ENCODE measurements at regions not wholly inside any gene's neighbourhood (a gene's known extent, or its start where the extent isn't known, plus 50 kb on each side); places are given as distances from the start of the nearest gene placed in this dataset.
"Not testable (repeated sequence)": the region's sequence is repeated elsewhere in the genome, so short reads cannot be mapped to it uniquely, and the experiment has no call there.

DNA sequence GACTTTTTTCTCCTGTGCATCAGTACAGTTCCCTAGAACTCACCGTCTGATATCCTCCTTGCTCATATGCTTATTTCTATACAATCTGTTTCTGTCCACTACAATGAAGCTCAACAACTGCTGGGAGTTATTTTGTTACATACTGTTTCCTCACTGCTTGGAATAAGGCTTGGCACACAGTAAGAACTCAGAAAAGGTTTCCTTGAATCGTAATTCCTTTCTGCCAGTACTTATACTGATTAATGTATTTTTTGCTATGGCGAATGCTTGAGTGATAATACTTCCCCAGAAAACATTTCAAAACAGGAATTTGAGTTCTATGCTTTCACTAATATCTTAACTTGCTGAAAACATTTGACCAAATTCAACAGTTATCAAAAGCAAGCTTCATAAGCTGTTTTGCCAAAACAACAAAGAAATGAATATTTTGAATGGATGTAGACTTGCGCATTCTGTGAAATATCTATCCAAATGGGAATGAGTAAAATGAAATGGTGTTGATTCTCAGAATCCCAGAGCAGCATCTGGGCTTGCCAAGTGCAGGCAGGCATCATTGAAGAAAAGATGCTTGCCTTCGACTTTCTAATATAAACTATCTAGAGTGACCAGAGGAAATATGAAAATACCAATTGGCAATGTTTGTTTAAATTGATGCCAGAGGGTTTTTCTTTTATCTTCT lies 286.3 kb downstream of the RAP2B start:
- no peak for DNase-seq

GRCh38 chr3:153456833-153457545 lies 295.0 kb downstream of the RAP2B start:
- DNase-seq = no peak

DNA sequence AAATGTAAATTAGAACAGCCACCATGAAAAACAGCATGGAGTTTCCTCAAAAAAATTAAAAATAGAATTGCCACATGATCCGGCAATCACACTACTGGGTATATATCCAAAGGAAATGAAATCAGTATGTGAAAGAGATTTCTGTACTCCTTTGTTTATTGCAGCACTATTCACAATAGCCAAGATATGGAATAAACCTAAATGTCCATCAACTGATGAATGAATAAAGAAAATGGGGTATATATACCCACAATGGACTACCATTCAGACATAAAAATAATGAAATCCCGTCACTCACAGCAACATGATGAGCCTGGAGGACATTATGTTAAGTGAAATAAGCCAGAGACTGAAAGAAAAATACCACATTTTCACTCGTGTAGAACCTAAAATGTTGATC lies 296.9 kb downstream of the RAP2B start:
- DNase-seq = no peak

DNA sequence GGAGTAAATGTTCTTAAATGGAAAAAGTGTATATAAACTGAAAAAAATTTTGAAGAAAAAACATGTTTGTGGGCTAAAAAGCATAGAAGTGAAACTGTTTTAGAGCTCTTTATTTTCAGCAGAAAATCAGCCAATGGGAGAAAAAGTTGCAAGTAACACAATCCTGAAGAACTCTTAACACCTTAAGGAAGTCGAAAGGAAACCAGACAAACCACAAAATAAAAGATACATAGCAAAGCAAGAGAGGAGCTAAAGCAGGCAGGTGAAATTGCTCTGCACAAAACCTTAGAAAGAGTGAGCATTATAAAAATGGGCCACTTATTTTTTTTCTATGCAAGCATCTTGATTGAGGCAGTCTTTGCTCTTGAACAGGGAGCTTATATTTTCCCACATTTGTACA lies 300.5 kb downstream of the RAP2B start:
- DNase-seq = no peak

DNA sequence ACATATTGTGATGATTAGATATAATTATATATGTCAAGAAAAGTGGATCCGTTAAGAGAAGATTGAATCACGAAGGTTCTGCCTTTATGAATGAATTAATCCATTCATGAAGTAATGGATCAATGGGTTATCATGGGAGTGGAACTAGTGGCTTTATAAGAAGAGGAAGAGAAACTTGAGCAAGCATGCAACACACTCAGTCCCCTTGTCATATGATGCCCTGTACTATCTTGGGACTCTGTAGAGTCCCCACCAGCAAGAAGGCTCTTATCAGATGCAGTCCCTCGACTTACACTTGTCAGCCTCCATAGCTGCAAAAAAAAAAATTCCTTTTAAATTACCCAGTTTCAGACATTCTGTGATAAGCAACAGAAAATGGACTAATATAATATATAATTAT lies 301.9 kb downstream of the RAP2B start:
- DNase-seq = no peak

DNA sequence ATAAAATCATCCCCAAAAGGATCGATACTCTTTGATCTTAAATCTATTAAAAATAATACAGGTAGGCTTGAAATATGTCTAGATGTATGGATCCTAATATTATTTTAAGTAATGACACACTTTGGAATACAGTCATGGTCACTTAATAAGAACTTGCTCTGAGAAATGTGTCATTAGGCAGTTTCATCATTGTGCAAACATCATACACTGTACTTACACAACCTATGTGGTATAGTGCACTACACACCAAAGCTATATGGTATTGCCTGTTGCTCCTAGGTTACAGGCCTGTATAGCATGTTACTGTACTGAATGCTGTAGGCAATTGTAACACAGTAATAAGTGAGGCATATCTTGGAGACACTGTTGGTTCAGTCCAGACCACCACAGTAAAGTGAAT lies 307.1 kb downstream of the RAP2B start:
- DNase-seq = no peak

DNA sequence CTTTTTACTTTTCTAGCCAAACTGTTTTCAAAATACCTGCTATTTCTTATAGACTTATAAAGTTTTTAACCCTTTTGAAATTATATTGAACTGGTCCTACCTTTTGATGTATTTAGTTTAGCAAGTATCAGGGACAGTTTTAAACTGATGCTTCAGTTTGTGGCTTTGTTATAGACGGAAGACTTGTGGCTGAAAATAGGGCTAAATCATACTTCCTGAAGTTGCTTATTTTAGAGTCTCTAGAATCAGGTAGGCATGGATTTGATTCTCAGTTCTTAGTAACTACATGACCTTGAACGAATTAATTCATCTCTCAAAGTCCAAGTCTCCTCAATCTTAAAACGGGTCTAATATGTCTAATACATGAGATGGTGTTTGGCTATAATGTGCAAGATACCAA lies 322.8 kb downstream of the RAP2B start:
- no peak for DNase-seq

DNA sequence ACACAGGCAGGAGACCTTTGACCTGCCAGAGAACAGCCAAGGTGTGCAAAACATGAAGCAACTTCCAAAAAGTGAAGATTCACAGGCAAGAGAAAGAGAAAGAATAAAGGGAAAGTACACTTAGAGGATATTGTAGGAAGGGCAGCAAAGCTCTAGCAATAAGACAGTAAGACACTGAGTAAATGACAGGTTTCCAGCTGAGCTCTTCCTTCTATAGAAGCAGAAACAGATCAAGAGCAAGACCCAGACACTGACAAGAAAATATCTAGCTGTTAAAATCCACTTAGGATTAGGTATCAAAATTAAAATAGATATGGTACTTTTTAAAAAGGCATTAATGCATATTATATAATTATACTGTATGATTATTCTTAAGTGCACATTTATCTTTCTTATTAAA lies 333.4 kb downstream of the RAP2B start:
- DNase-seq = peak; percentile 48

GRCh38 chr3:153502682-153503081 lies 340.7 kb downstream of the RAP2B start:
- no peak for DNase-seq

- DNase-seq = no peak
These were observed 341.8 kb downstream of the RAP2B start for GRCh38 chr3:153503873-153504272.

- peak; percentile 33 for DNase-seq
These were observed 344.2 kb downstream of the RAP2B start for GRCh38 chr3:153506205-153506604.

DNA sequence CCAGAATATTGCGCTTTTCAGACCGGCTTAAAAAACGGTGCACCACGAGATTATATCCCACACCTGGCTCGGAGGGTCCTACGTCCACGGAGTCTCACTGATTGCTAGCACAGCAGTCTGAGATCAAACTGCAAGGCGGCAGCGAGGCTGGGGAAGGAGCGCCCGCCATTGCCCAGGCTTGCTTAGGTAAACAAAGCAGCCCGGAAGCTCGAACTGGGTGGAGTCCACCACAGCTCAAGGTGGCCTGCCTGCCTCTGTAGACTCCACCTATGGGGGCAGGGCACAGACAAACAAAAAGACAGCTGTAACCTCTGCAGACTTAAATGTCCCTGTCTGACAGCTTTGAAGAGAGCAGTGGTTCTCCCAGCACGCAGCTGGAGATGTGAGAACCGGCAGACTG lies 344.7 kb downstream of the RAP2B start:
- DNase-seq = peak; percentile 60

DNA sequence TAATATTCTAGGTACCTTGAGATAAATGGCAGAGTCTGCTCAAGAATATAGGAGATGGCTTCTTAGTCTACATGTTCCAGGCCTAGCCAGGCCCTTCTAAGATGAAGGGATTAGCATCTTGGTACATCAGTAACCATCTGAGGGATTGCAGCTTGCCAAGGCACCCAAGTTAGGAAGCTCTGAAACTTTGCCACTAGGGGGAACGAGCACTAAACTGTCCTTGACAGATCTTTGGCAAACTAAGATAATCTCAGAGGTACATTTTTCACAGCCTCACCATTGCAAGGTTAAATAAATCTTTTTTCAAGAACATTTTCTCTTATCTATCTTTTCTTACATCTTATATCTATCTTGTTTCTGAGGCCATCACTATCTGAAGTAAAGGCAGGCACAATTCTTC lies 351.2 kb downstream of the RAP2B start:
- DNase-seq = peak; percentile 9

DNA sequence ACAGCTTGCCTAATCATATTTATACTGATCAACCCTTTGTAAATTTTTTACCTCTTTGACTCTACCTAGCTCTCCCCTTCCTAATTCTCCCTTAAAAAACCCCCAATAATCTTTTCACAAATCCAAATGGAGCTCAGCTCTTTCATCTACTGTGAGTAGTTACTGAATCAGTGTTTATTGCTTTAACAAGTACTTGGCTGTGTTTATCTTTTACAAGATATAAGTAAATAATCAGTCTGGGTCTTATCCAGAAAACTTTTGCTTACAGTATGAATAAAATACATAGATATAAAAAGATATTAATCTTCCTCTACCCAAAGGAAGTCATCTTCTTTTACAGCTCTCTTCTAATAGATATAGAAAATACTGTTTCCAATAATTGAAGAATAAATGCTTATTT lies 366.4 kb downstream of the RAP2B start:
- no peak for DNase-seq

DNA sequence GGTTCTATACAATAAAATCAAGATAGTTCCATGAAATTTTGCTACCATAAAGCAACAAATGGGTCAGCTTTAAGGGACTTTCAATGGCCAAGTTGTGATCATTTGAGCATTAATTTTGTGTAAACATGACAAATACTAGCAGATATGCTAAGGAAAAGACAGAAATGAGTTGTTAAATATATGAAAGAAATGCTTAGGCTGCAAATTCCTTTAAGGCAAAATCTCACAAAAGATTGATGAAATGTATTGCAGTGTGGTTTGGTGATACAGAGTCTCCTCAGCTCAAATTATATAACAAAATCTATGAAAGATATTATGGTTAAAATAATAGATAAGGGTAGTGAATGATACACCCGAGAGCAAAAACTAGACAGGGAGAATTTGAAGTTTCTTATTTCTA lies 377.2 kb downstream of the RAP2B start:
- DNase-seq = no peak

DNA sequence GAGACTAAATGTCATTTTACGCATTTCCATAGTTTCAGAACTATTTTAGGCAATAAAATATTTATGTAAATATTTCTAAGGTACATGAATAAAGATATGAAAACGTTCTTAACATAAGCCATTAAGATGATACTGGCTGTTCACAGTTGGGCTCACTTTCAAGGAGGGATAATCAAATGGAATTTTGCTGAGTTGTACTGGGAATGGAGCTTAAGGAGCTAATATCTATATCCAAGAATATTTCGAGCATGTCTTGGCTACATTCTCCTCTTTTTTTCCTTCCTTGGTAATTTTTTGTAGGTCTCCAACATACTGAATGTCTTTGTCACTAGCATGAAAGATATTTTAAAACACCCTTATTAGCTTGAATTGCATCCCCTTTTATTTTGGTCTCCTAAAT lies 383.4 kb downstream of the RAP2B start:
- no peak for DNase-seq

- DNase-seq = no peak
These were observed 385.9 kb downstream of the RAP2B start for GRCh38 chr3:153547970-153548369.

GRCh38 chr3:153549686-153550085 lies 387.7 kb downstream of the RAP2B start:
- not testable (repeated sequence) for DNase-seq

- no peak for DNase-seq
These were observed 389.7 kb downstream of the RAP2B start for GRCh38 chr3:153551536-153552285.

DNA sequence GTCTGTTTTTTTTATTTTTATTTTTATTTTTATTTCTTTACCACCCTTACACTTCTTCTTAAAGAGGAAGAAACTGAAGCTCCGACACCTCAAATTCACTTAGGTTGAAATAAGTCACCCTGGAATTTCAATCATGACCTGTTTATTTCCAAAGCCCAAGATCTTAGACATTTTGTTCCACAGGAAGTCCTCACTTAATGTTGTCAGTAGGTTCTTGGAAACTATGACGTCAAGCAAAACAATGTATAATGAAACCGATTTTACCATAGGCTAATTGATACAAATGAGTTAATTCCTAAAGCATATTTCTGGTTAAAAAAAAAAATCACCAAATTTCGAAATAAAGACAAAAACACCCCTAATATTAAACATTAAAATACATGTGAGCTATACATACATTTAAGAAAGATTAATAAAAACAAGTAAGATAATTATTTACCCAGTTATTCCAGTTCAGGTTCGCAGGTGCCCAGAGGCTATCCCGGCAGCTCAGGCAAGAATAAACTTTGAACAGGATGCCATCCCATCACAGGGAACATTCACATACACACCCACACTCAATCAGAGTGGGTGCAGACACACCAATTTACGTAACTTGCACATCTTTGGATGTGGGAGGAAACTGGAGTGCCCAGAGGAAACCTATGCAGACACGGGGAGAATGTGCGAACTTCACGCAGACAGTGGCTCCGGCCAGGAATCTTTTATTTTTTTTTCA lies 391.0 kb downstream of the RAP2B start:
- no peak for DNase-seq

DNA sequence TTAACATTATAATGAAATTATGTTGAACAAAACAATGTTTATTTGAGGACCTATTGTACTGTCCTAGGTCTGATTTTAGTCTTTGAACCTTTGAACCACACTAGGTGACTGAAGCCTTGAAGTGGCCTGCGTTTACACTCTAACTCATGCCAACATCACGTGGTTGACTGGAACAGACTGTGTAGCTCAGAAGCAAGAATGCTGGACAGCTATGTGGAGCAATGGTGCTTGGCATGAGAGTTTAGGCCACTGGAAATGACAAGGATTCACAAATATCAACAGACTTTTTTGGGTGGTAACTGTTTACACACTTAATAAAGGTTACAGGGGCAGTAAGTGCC lies 391.5 kb downstream of the RAP2B start:
- no peak for DNase-seq

DNA sequence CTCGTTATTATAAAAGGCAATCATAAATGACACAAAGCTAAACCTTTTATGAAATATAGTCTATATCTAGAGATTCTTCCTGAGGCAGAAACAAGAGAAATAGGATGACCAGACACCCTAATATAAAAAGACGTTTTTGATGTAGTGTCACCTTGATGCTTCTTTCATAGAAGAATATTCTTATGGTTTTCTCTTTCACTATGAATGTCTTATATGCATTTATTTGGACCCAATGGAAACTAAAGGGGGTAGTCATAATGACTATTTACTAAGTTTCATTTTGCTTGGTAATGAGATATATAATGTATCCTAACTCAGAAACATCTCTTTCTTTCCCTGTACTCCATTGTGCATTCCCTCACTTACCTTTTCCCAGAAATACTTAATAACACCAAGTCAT lies 393.9 kb downstream of the RAP2B start:
- DNase-seq = no peak

- not testable (repeated sequence) for DNase-seq
These were observed 397.3 kb downstream of the RAP2B start for GRCh38 chr3:153559366-153559765.

DNA sequence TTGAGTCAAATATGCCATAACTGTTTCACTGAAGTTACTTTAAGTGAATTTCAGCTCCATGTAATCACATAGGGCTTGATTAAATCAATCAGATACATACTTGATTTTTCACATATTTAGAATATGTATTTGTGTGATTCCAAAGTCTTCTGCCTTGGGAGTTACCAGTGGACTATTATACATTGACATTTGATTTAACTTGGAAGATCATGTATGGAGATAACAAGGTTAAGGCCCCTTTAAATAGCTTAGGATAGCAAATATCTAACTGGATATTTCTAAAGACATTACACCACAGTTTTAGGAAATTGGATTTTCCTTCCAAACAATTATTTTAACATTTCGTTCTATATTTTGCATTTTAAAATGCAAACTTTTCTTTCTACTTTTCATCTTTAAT lies 405.0 kb downstream of the RAP2B start:
- no peak for DNase-seq

Data from NCI-H69 (cell line).